GM04504 (cell line): ENCODE measurements at regions not wholly inside any gene's neighbourhood (a gene's known extent, or its start where the extent isn't known, plus 50 kb on each side); places are given as distances from the start of the nearest gene placed in this dataset.

Experiments used
- DNase-seq: peaks from one replicate; pipeline ENCODE4 v3.0.0-alpha.2; 2012; ENCODE audit warnings: low read depth

DNA sequence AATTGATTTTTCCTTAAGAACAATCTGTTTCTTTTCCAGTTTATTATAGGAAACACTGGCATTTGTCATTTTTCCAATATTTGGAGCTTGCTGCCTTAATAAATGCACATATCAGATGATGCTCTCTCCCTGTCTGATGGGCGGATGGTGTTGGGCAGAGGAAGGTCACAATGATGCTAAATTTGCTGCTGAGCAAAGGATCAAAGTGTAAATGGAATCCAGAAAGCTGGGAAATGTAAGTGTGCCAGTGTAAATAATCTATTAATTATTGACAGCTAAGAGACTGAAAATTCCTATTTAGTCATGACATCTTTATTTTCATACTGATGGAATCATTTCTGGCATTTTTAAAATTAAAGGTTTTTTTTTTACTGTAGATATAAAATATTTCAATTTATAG lies 243.2 kb downstream of the PTBP2 start:
- DNase-seq = no peak

DNA sequence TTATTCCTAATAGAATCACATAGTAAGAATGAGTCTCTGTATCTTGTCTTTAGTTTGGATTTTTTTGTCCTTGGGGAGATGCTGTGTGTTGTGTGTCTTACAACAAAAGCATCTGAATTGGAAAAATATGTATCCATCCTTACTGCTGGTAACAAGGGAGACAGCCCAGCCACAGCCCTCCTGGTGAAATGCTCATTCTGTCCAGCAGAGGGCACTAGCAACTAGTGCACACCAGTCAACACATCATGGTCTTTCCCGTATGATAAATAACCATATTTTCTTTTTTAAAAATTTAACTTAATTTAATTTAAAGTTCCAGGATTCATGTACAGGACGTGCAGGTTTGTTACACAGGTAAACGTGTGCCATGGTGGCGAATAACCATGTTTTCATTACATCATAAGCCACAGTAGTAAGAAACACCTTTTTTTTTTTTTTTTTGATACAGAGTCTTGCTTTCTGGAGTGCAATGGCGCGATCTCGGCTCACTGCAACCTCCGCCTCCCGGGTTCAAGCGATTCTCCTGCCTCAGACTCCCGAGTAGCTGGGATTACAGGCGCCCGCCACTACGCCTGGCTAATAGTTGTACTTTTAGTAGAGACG lies 245.1 kb downstream of the PTBP2 start:
- DNase-seq = peak; percentile 34

DNA sequence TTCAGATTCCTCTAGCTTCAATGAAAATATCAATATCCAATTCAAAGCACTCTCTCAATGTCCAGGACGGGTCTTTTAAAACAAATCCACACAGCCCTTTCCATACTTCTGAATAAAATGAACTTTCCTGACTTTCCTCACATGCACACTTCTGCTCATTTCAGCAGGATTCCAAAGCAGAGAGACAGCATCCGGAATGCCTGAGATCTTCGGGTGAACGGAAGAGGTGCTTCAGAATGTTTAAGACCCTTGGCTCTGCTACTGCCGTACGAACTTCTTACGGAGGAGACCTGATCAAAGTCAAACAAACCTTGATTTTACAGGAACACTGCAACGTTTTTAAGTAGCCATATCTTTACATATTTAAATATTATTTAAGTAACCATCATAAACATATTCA lies 245.7 kb downstream of the PTBP2 start:
- no peak for DNase-seq

DNA sequence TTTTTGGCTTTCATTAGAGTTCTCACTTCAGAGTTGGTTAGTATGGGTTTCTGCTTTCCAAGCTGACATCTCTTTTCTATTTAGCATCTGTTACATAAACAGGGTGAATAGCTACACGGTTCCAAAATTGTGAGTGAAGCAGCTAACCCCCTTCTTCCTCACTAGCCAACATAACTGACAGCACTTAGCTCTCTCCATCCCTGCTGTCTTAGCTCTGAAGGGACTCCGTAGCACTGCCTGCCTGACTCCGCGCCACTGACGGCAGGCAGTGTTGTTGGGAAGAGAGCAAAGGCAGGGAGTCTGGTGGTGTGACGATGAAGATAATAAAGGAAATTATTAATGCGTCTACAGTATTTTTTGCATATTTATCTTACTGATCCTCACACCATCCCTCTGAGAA lies 247.0 kb downstream of the PTBP2 start:
- DNase-seq = no peak

DNA sequence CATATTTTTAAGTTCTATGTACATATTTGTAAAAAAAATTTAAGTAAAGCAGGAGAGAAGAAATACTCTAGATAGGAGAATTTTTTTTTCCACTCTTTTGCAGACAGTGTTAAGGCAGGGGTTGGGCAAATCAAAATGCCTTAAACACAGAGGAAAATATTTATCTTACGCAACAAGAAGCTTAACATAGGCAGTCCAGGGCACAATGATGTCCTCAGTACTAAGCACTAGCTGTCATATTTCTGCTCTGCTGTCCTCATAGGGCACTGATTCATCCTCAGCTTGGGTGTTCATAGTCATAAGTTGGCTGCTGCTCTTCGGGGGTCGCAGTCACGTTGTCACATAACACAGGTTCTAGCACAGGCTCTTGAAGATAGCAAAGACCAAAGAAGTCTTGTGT lies 247.4 kb downstream of the PTBP2 start:
- DNase-seq = no peak

DNA sequence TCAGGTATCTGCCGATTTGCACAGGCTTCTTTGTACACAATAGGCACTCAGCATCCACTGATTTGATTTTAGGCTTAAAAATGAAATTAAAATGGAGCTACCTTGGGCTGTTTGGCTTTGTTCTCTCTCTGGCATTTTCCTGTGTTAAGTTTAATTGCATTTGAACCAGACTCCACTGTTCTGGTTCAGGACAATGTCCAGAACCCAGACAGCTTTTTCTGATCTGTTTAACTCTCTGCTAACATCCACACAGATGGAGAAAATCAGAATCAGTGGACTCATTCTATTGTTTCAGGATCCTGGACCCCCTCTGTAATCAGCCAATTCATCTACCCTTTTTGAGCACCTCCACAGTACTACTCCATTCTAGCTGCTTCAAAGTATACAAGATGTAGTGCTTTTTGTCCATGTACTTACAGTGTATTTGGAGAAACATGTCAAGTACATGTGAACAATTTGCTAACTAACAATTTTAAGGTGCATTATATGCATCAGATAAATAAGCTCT lies 248.1 kb downstream of the PTBP2 start:
- no peak for DNase-seq

DNA sequence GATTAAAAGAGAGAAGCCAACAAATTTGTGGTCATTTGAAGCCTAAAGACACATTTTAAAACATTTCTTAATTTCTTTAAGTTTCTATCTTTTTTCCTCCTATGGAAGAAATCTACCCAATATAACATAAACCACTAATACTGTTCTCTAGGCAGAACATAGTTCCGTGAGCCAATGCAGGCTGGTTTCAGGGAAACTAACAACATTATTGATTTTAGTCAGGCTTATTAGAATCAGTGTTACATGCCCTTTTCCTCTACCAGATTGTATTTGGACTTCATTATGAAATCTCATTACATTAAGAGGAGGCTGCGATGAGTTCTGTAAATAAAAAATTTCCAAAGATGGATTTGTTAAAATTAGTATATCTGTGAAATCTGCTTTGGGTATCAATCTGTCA lies 249.9 kb downstream of the PTBP2 start:
- DNase-seq = no peak

DNA sequence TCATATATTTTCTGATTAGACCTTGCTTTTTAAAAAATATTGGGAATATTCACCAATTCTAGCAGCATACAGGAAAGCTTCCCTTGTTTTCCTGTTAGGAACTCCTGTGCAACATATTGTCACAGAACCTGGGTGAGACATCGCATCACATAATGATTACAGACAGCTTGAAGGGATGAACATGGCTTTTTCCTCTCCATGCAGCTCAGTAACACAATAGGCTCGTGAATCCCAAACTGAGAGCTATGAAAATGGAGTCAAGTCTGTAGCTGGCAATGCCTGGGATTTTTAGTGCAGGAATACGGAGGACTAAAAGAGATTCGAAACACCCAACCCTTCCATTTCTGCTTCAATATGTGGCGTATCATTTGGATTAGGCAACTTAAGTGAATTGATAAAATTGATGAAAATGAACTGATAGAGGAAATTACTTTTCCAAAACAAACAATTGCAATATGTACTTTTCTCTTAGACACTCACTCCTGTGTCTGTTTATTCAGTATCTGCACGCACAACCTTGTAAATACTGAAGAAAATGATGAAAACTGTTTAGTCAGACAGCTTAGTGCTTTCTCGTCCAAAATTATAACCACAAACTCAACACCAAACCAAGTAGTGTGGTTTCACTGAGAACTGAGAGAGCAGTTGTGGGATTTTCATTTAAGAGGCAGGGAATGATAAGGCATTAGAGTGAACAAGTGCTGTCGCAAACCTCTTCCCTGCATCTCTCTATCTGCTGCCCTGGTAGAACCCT lies 250.4 kb downstream of the PTBP2 start:
- DNase-seq = no peak

DNA sequence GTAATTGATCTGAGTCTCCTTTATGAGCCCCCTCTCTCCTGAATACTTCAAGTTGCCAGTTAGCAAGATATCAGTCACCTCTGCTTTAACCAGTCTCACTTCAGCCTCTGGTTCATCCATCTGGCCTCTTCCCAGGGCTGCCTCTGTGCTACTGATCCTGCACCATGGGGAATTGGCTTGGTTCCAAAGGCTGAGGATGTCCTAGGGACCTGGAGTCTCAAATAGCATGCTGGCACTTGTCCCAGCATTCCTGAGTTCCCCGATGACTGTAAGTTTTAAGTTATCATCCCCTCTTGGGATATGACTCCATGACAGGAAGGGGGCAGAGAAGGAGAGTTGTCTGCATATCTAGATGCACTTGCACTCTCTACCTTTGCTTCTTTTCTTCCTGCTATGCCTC lies 252.0 kb downstream of the PTBP2 start:
- no peak for DNase-seq

DNA sequence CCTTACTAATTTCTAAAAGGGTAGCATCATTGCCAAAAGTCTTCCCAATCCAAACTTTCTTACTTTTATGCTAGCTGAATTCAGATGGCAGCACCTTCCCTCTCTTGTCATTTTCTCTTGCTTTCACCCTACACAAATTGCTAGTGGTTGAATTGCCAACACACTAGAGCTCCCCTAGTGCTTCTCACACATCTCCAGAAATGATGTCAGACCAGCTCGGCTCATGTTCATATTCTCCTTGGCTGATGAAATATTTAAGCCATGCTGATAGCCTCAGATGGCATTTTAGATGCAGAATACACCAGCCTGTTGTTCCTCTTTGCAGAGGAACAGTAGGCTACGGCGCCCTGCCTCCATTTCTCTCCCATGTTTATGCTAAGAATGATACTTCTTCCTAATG lies 256.9 kb downstream of the PTBP2 start:
- DNase-seq = no peak

DNA sequence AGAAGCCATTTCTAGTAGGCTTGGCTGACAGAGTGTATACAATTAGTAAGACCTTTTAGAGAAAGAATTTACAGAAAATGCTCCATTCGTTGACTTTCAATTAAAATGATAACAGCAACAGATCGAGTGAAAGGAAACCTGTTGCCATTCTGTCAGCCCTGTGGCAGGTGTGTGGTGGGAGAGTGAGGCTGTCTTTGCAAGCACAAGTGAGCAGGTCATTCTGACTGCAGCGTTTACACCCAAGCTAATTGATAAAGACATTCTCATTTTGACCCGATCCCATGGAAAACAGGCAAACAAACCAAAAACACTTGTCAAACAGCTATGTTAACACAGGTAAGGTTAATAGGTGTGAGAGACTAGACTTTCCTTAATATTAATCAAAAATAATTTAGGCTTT lies 257.3 kb downstream of the PTBP2 start:
- DNase-seq = no peak

DNA sequence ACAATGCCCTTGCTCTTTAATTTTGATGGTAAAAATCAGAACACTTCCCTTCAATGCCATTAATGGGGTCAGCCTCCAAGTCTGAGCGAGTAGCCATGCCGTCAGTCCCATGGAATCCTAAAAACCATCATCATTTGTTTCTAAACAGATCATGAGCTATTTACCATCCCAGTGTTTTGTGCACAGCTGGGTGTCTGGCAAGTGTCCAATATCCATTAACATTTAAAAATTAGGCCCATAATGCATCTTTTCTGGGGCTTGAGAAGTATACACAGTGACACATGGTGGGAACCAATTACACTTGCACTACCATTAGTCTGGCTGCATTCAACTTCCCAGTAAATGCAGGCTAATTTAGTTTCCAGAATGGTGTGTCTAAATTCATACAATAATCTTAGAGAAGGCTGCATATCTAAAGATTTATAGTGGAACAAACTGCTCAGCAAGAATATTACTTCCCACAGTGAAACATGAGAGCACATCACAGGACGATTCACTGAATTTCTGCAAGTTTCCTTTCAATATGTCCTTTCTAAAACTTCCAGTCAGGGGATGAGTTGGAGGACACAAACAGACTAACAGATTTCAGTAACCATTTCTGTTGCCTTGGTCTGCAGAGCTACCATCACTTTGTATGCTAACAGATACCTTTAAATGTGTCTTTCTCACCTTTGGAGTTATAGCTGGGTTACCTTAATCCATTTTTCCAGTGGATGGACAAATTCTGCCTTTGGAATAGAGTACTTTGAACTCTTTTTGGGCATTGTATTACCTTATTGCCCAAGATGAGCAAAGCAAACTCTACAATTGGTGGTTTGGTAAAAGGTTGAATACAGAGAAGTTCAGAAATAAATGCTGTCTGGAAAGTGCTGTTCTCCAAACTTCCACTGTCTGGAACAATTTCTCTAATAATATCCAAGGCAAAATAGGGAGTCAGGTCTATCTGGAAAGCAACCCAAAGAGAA lies 258.0 kb downstream of the PTBP2 start:
- no peak for DNase-seq

DNA sequence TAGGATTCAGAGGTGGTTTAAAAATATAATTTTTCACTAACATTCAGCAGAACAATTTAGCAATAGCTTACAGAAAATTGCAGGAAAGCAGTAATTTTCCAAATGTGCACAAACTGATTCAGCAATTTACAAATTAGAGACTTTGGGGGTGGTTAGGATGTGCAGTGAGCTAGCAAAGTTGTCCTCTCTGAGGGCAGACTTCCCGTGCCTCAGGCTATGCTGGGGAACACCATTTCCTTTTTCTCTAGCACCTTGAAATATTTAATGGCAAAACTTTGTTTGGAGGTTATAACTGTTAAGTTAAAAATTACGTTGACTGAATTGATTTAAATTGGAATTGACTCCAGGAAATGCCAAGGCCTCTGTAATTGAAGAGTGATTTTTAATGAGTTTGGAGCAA lies 258.9 kb downstream of the PTBP2 start:
- no peak for DNase-seq

DNA sequence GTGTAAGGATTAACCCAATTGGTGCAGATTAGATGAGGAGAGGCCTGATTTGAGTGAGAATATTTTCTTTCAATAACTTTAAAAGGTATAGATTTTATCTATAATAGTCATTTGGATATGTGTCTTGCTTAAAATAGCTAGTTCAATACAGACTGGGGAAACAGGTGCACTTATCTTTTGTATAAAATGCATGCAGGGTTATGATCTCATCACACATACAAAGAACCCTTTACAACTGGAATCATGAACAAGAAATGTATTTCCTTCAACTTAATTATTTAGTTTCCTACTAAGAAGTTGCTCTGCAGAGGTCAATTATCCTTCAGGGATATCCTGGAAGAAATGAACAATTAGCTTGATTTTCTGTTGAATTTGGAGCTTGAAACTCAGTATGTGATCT lies 259.6 kb downstream of the PTBP2 start:
- no peak for DNase-seq

DNA sequence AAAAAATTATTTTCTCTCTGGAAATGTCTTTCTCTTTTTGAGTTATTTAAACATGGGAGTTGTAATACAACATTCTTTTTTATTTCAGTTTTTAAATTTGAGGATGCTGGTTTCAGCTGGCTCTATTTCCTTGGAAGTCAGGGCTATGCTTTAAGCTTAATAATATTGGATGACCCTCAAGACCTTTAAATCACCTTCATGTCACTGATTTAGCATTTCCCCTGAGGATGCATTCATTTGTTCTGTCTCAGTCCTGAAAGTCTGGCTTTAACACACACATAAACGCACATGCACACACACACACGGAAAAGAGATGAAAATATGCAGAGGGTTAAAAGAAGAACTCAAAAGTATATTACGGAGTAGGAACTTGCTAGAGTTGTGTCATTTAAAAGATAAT lies 260.5 kb downstream of the PTBP2 start:
- no peak for DNase-seq

DNA sequence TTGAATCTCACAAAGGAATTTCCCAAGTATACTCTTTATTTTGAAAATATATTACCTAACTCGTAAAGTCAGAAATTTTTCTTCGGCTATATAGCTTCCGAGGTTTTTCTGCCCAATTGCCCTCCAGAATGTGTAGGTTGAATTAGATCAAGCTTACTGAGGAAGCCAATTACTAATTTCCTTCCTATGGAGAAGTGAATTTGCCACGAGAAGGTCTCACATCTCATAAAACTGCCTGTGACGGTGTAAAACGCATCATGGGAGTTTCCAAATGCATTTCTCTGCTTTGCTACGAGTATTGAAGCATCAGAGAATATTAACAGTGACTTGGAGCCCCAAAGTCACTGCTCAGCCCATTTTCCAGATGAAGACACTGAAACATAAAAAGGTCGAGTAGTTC lies 262.3 kb downstream of the PTBP2 start:
- no peak for DNase-seq

DNA sequence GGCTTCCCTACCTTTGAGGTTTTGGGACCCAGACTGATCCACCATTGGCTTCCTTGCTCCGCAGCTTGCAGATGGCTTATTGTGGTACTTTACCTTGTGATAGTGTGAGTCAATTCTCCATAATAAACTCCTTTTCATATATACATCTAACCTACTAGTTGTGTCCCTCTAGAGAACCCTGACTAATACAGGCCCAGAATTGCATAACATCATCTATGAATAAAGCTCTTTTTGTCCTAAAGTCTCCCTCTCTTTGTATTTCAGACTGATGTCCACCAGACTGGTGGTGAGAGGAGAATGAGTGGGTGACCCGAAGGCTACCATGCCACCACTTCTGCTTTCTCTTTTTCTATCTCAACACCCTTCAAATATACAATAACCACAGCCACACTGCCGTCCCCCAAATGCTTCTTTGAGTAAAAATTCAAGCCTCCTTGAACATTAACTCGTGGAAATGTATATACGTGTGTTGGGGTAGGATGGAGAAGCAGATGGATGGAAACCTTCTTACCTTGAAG lies 265.7 kb downstream of the PTBP2 start:
- no peak for DNase-seq

DNA sequence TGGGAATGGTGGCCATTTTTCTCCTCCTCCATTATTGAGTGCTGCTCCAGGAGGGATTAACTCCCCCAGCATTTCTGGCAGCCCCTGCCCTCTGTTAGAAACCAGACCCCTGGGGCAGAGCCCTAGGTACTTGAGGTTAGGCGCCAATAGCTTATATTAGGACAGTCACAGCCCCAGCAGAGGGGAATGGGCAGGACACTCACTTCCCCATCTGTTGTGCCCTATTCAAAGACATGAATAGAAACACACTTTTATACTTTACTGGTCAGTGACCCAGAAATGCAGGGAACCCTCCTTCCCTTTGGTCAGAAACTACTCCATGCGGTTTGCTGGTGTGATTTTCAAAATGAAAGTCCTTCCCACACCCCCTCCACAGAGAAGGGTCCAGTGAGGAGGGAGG lies 267.7 kb downstream of the PTBP2 start:
- no peak for DNase-seq

DNA sequence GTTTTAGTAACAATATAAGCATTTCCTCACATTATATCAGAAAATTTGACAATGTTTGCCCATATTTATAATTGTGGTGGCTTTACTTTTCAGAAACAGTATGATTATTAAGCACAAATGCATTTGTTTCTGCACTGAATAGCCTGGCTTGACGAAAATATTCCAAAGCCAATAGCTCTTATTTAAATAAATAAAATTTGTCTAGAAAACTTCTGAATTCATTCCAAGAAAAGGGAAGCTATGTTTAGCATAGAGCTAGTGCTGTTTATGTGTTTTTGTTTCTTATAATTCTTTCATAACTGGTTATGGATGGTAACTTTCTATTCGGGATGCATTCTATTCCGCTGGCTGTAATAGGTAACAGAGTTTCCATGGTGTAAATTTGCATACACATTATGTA lies 268.6 kb downstream of the PTBP2 start:
- DNase-seq = no peak

DNA sequence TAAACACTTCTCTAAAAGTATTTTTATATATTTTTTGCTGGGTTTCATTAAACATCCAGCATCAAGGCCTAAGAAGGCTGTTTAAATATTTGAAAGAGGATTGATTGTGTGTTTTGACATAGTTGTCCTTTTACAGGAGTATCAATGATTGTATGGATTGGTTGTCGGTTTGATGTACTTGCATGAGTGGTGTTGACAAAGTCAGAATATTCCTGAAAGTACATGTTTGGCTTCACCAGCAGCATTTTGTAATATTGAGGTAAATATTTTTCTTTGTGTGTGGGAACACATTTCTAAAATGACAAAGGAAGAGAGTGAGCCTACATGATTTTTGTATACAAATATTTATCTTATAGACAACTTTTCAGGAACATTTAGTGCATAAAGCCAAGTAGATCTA lies 269.7 kb downstream of the PTBP2 start:
- DNase-seq = no peak

DNA sequence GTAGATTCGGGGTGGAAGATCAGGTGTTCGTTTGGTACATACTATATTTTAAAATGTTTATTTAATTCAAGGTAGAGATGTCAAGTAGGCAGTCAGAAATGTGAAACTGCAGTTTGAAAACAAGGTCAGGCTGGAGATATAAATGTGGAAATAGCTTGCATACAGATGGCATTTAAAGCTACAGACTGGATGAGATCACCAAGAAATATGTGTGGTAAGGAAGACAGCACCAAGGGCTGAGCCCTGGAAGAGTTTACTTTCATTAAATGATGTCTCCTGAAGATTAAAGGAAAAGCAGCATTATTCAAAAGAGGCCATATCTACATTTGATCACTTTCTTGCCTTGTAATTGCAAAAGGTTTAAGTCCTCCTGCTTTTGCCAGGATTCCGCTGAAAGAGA lies 271.3 kb downstream of the PTBP2 start:
- DNase-seq = peak; percentile 19

DNA sequence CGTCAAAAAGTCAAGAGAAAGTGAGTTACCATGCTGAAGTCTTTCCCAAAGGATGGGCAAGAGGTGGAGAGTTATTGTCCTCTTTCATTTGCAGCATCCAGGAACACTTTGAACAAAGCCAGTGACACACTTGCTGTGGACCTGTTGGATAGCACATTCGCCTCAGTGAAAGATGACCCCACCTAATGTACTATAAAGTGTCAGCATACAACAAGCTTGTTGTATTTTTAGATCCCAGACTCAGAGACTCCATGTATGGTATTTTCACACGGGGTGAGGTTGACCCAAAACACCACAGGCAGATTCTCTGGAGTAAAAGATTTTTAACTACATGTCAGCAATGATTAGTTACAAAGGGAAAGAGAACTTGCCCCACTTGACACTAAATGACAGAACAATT lies 273.8 kb downstream of the PTBP2 start:
- DNase-seq = no peak

DNA sequence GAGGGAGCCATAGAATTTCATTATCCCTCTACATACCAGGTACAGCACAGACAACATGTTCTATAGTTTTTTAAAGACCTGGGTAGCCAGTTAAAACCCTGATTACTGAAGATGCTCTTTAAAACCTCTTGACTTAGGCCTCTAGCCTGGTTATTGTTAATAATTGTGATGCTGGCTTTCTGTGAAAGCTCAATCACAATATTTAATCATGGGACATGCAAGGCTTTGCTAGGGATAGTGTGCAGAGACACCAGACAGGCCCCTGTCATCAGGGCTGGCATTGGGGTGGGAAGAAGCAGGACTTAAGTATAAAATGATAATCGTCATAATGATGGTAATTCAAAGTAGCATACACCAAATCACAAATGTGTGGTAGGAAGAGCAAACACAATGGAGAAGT lies 274.4 kb downstream of the PTBP2 start:
- no peak for DNase-seq
